ENCODE measurements at regions not wholly inside any gene's neighbourhood (a gene's known extent, or its start where the extent isn't known, plus 50 kb on each side); places are given as distances from the start of the nearest gene placed in this dataset.

DNA sequence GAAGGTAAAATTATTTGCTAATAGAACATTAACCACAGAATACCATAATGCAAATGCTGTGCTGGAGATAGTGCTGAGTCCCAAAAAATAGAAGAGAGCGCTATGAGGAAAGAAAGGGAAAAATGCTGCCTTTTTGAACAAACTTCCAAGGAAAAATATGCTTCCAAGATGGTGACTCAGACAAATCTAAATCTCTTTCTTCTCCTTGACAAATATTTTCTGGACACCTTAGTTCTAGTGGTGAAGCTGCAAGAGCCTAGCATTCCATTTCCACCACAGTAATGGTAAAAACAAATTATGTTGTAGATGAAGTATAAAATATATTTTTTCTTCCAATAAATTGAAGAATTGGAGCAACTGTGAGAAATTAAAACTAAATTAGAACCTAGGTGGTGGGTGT is 155.6 kb upstream of the TBX18 start:
- no peak for TF ChIP-seq EZH2 (IDR thresholded peaks at IDR 0.05; ENCODE audit: borderline replicate concordance, low read length)
- TF ChIP-seq, protein P1, sequence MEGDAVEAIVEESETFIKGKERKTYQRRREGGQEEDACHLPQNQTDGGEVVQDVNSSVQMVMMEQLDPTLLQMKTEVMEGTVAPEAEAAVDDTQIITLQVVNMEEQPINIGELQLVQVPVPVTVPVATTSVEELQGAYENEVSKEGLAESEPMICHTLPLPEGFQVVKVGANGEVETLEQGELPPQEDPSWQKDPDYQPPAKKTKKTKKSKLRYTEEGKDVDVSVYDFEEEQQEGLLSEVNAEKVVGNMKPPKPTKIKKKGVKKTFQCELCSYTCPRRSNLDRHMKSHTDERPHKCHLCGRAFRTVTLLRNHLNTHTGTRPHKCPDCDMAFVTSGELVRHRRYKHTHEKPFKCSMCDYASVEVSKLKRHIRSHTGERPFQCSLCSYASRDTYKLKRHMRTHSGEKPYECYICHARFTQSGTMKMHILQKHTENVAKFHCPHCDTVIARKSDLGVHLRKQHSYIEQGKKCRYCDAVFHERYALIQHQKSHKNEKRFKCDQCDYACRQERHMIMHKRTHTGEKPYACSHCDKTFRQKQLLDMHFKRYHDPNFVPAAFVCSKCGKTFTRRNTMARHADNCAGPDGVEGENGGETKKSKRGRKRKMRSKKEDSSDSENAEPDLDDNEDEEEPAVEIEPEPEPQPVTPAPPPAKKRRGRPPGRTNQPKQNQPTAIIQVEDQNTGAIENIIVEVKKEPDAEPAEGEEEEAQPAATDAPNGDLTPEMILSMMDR (IDR thresholded peaks at IDR 0.05; ENCODE audit: low read length): no peak
